GM12874 (cell line): ENCODE measurements at regions not wholly inside any gene's neighbourhood (a gene's known extent, or its start where the extent isn't known, plus 50 kb on each side); places are given as distances from the start of the nearest gene placed in this dataset.

Experiments
- CTCF ChIP-seq: IDR thresholded peaks from 2 replicates; pipeline ENCODE4 v1.5.1; 2011; ENCODE audit warnings: low read depth, mild to moderate bottlenecking, control low read depth, low read length, moderate library complexity; ENCODE audit not compliant: insufficient read depth

- no peak for TF ChIP-seq CTCF
Measured at GRCh38 chr17:71163813-71164122, 957.1 kb upstream of the SOX9 start.

GRCh38 chr17:71164561-71164960 is 956.3 kb upstream of the SOX9 start:
- no peak for TF ChIP-seq CTCF

GRCh38 chr17:71166311-71166710 is 954.5 kb upstream of the SOX9 start:
- TF ChIP-seq CTCF, result no peak

- TF ChIP-seq CTCF, result no peak
Measured at GRCh38 chr17:71168053-71168741, 952.6 kb upstream of the SOX9 start.

- no peak for TF ChIP-seq CTCF
Measured at GRCh38 chr17:71170070-71170469, 950.8 kb upstream of the SOX9 start.

GRCh38 chr17:71171270-71171669 is 949.5 kb upstream of the SOX9 start:
- TF ChIP-seq CTCF, result no peak

GRCh38 chr17:71173991-71174390 is 946.8 kb upstream of the SOX9 start:
- TF ChIP-seq CTCF, result no peak
